C4-2B (cell line): ENCODE measurements at regions not wholly inside any gene's neighbourhood (a gene's known extent, or its start where the extent isn't known, plus 50 kb on each side); places are given as distances from the start of the nearest gene placed in this dataset.

Source experiments
- ZFX ChIP-seq: fragments of 450-650 bp; IDR thresholded peaks from 2 replicates; pipeline ENCODE4 v1.6.1; 2017
- TF ChIP-seq, protein P1 (sequence below): fragments of 450-650 bp; conservative IDR thresholded peaks from 2 replicates; pipeline ENCODE4 v1.5.1; 2017; ENCODE audit warnings: mild to moderate bottlenecking

DNA sequence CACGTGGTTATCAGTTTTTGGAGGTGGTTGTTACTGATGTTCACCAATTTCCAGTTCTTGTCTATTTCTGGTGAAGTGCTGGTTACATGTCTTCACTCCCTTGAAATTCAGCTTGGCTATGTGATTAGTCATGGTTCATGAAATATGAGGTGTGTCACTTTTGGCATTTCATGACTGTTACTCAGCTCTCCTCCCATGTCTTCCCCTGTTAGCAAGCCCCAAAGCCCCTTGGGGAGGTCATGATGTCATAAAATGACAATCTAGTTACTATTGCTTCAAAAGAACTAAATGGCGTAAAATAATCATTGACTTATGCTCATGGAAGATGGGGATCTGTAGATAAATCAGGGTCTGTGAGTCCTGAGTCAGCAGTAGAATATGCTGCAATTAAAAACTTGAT lies 425.1 kb downstream of the SETD4 start:
- TF ChIP-seq, protein P1, sequence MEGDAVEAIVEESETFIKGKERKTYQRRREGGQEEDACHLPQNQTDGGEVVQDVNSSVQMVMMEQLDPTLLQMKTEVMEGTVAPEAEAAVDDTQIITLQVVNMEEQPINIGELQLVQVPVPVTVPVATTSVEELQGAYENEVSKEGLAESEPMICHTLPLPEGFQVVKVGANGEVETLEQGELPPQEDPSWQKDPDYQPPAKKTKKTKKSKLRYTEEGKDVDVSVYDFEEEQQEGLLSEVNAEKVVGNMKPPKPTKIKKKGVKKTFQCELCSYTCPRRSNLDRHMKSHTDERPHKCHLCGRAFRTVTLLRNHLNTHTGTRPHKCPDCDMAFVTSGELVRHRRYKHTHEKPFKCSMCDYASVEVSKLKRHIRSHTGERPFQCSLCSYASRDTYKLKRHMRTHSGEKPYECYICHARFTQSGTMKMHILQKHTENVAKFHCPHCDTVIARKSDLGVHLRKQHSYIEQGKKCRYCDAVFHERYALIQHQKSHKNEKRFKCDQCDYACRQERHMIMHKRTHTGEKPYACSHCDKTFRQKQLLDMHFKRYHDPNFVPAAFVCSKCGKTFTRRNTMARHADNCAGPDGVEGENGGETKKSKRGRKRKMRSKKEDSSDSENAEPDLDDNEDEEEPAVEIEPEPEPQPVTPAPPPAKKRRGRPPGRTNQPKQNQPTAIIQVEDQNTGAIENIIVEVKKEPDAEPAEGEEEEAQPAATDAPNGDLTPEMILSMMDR: no peak
- TF ChIP-seq ZFX: no peak
